ENCODE measurements at regions not wholly inside any gene's neighbourhood (a gene's known extent, or its start where the extent isn't known, plus 50 kb on each side); places are given as distances from the start of the nearest gene placed in this dataset.

GRCh38 chr4:86512631-86513030 lies 81.5 kb upstream of the PTPN13 start:
- TF ChIP-seq CTCF (IDR thresholded peaks at IDR 0.05) (no peak), POLR2AphosphoS5 (IDR thresholded peaks at IDR 0.05; ENCODE audit: insufficient read depth in 1 of 2, low read depth in 1 of 2) (no peak), POLR2A (IDR thresholded peaks at IDR 0.05) (no peak)

Data from vagina (tissue), 2 donors.